CD14-positive monocyte (primary cell): ENCODE measurements at regions not wholly inside any gene's neighbourhood (a gene's known extent, or its start where the extent isn't known, plus 50 kb on each side); places are given as distances from the start of the nearest gene placed in this dataset.

Experiments used
- DNase-seq, 3 donors: peaks; one replicate each; pipeline ENCODE4 v3.0.0-alpha.2; 2011 to 2022
- H2AFZ ChIP-seq: 2 replicates; pipeline ENCODE4 v1.6.0; 2012; ENCODE audit warnings: mild to moderate bottlenecking, low read depth, low read length, inconsistent platforms; ENCODE audit not compliant: insufficient read depth, poor library complexity, severe bottlenecking
- H3K27ac ChIP-seq, 2 donors: 1 replicate in 1 of 2; 2 replicates in 1 of 2; pipeline ENCODE4 v1.5.1; 2012 to 2013; ENCODE audit warnings: low read length in 2 of 2, control low read depth in 1 of 2, inconsistent platforms in 1 of 2, low read depth in 1 of 2, mild to moderate bottlenecking in 1 of 2
- H3K27me3 ChIP-seq, 2 donors: one replicate each; pipeline versions ENCODE4 v1.6.0 to v1.6.1; 2011 to 2013; ENCODE audit warnings: low read length in 2 of 2; ENCODE audit not compliant: control insufficient read depth in 2 of 2, insufficient read depth in 2 of 2
- H3K36me3 ChIP-seq, 2 donors: replicated peaks in 1 of 2; 1 replicate in 1 of 2; 2 replicates in 1 of 2; pipeline versions ENCODE4 v1.5.1 to v1.6.1; 2012 to 2013; ENCODE audit warnings: low read length in 2 of 2, control low read depth in 1 of 2, inconsistent platforms in 1 of 2, mild to moderate bottlenecking in 1 of 2; ENCODE audit not compliant: insufficient read depth in 2 of 2, control insufficient read depth in 1 of 2
- H3K4me1 ChIP-seq, 2 donors: 1 replicate in 1 of 2; 2 replicates in 1 of 2; pipeline versions ENCODE4 v1.5.1 to v1.6.1; 2012 to 2013; ENCODE audit warnings: low read length in 2 of 2, control low read depth in 1 of 2, inconsistent platforms in 1 of 2, mild to moderate bottlenecking in 1 of 2, moderate library complexity in 1 of 2; ENCODE audit not compliant: insufficient read depth in 2 of 2, control insufficient read depth in 1 of 2
- H3K4me2 ChIP-seq: replicated peaks from 2 replicates; pipeline ENCODE3; 2012; ENCODE audit warnings: low read length, moderate library complexity, mild to moderate bottlenecking; ENCODE audit not compliant: poor library complexity, severe bottlenecking; ENCODE audit errors: extremely low read depth
- H3K4me3 ChIP-seq, 3 experiments: fragments of 200-600 bp in 1 of 3; sonication (generic) in 1 of 3; replicated peaks in 1 of 3; 1 replicate in 2 of 3; 2 replicates in 1 of 3; pipeline ENCODE4 v1.5.1; 2011 to 2013; ENCODE audit warnings: low read length in 3 of 3, mild to moderate bottlenecking in 3 of 3, control low read depth in 2 of 3, low read depth in 2 of 3, inconsistent platforms in 1 of 3, moderate library complexity in 1 of 3
- H3K79me2 ChIP-seq: 2 replicates; pipeline ENCODE4 v1.6.0; 2012; ENCODE audit warnings: mild to moderate bottlenecking, control low read depth, inconsistent platforms, low read length, moderate library complexity; ENCODE audit not compliant: insufficient read depth
- H3K9ac ChIP-seq: 2 replicates; pipeline ENCODE4 v1.6.0; 2017; ENCODE audit warnings: low read length, mild to moderate bottlenecking; ENCODE audit not compliant: insufficient read depth, poor library complexity, severe bottlenecking
- H3K9me3 ChIP-seq, 2 donors: replicated peaks in 1 of 2; 1 replicate in 1 of 2; 2 replicates in 1 of 2; pipeline versions ENCODE4 v1.5.1 to v1.6.1; 2012 to 2013; ENCODE audit warnings: low read length in 2 of 2, control low read depth in 1 of 2; ENCODE audit not compliant: control insufficient read depth in 1 of 2, insufficient read depth in 1 of 2
- H4K20me1 ChIP-seq: 2 replicates; pipeline ENCODE4 v1.6.0; 2012; ENCODE audit warnings: mild to moderate bottlenecking, low read length, control low read depth, moderate library complexity; ENCODE audit not compliant: insufficient read depth
- H3K27ac Mint-ChIP-seq, 7 donors: one replicate each; pipeline ENCODE4 v1.8.0; 2020; ENCODE audit warnings: mild to moderate bottlenecking in 7 of 7, mixed read lengths in 7 of 7, moderate library complexity in 6 of 7, inconsistent platforms in 2 of 7
- H3K27me3 Mint-ChIP-seq, 3 donors: one replicate each; pipeline ENCODE4 v1.8.0; 2021 to 2022; ENCODE audit warnings: low read depth in 3 of 3, mild to moderate bottlenecking in 3 of 3, mixed read lengths in 3 of 3, moderate library complexity in 3 of 3, inconsistent platforms in 1 of 3
- H3K36me3 Mint-ChIP-seq, 2 donors: one replicate each; pipeline ENCODE4 v1.8.0; 2020; ENCODE audit warnings: mixed read lengths in 2 of 2, inconsistent platforms in 1 of 2, mild to moderate bottlenecking in 1 of 2
- H3K4me1 Mint-ChIP-seq: one replicate; pipeline ENCODE4 v1.8.0; 2020; ENCODE audit warnings: mild to moderate bottlenecking, mixed read lengths
- H3K4me3 Mint-ChIP-seq, 2 donors: one replicate each; pipeline ENCODE4 v1.8.0; 2020; ENCODE audit warnings: mild to moderate bottlenecking in 2 of 2, mixed read lengths in 2 of 2, moderate library complexity in 1 of 2
- H3K9me3 Mint-ChIP-seq, 7 donors: one replicate each; pipeline ENCODE4 v1.8.0; 2020 to 2022; ENCODE audit warnings: mixed read lengths in 7 of 7, mild to moderate bottlenecking in 6 of 7, moderate library complexity in 6 of 7, inconsistent platforms in 2 of 7
- WGBS: methylation state at CpG from one replicate; pipeline ENCODE4 v1.1.5; 2013; ENCODE audit warnings: missing lambda C conversion rate; ENCODE audit not compliant: insufficient coverage; 5-methylcytosine and 5-hydroxymethylcytosine counted together
- intact Hi-C, 2 donors: fragments of 100-400 bp; cut with micrococcal nuclease; formaldehyde crosslinking; loops; one replicate each; pipeline versions ENCODE4 v1.15.0 to v1.15.1; 2023
- TF ChIP-seq, protein P1 (sequence below): fragments of 200-600 bp; IDR thresholded peaks from one replicate; pipeline ENCODE4 v1.8.0; 2022; ENCODE audit warnings: antibody characterized with exemption, mild to moderate bottlenecking

- Histone ChIP-seq H3K4me1 (peaks cover 10 to 17% of the 10 kb centered on the region in 2 donors), H3K4me2 (no peak overlapping the region), H3K27me3 (no peaks in the 10 kb centered on the region), H3K9me3 (no peaks in the 10 kb centered on the region), H2AFZ (no peak overlapping the region), H3K9ac (no peak overlapping the region), H3K27ac (no peak overlapping the region), H3K4me3 (no peak overlapping the region), H3K79me2 (no peaks in the 10 kb centered on the region), H3K36me3 (no peaks in the 10 kb centered on the region), H4K20me1 (no peaks in the 10 kb centered on the region)
- Mint-ChIP-seq H3K36me3 (no peaks in the 10 kb centered on the region), H3K4me3 (no peak overlapping the region), H3K9me3 (peaks cover 0 to 10% (median 3%) of the 10 kb centered on the region in 7 donors), H3K4me1 (peaks cover 25% of the 10 kb centered on the region), H3K27ac (no peak overlapping the region), H3K27me3 (peaks cover 2 to 32% (median 2%) of the 10 kb centered on the region in 3 donors)
- TF ChIP-seq, protein P1, sequence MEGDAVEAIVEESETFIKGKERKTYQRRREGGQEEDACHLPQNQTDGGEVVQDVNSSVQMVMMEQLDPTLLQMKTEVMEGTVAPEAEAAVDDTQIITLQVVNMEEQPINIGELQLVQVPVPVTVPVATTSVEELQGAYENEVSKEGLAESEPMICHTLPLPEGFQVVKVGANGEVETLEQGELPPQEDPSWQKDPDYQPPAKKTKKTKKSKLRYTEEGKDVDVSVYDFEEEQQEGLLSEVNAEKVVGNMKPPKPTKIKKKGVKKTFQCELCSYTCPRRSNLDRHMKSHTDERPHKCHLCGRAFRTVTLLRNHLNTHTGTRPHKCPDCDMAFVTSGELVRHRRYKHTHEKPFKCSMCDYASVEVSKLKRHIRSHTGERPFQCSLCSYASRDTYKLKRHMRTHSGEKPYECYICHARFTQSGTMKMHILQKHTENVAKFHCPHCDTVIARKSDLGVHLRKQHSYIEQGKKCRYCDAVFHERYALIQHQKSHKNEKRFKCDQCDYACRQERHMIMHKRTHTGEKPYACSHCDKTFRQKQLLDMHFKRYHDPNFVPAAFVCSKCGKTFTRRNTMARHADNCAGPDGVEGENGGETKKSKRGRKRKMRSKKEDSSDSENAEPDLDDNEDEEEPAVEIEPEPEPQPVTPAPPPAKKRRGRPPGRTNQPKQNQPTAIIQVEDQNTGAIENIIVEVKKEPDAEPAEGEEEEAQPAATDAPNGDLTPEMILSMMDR: no peak
- 100% methylated on average over 1 of the region's 11 CpGs for WGBS
- no peak for DNase-seq
- intact Hi-C loops: no loop called here
Observed at GRCh38 chrX:3791449-3791848, 78.0 kb upstream of the PRKX start.

DNA sequence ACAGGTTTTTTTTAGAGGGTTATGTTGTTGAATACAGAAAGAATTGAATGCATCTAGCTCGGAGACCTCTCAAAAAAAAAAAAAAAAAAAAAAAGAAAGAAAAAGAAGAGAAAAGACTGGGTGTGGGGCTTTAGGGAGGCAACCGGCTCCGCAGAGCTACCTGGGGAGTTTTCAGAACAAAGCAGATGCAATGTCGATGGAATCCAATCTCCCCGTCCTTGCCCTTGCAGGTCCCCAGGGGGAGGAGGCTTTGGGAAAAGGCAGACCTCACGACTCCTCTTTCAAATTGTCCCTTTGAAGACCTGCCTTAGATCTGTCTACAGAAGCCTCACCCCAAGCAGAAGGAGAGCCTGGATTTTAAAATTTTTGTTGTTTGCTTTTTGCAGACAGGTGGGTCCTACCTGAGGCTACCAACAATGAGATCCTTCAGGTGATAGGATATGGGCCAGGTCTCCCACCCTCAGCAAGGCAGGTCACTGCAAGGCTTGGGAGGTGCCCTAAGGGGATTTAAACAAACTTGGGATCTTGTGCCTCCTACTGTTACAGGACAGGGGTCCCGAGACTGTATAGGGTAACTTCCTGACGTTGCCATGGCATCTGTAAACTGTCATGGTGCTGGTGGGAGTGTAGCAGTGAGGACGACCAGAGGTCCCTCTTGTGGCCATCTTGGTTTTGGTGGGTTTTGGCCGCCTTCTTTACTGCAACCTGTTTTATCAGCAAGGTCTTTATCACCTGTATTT lies 75.2 kb upstream of the PRKX start:
- DNase-seq: no peak
- Histone ChIP-seq H3K36me3 (no peaks in the 10 kb centered on the region), H3K4me3 (no peak overlapping the region), H3K79me2 (no peaks in the 10 kb centered on the region), H2AFZ (no peak overlapping the region), H3K4me1 (peaks cover 0 to 3% of the 10 kb centered on the region in 2 donors), H3K27me3 (no peaks in the 10 kb centered on the region), H3K27ac (no peak overlapping the region), H3K9ac (no peak overlapping the region), H3K9me3 (no peaks in the 10 kb centered on the region), H3K4me2 (no peak overlapping the region), H4K20me1 (no peaks in the 10 kb centered on the region)
- Mint-ChIP-seq H3K4me3 (no peak overlapping the region), H3K27ac (peak overlapping the region in 2 of 7 donors; percentile 25 to 26), H3K36me3 (peaks cover 0 to 3% of the 10 kb centered on the region in 2 donors), H3K27me3 (peaks cover 2 to 32% (median 2%) of the 10 kb centered on the region in 3 donors), H3K4me1 (peaks cover 16% of the 10 kb centered on the region), H3K9me3 (peaks cover 1 to 12% (median 7%) of the 10 kb centered on the region in 7 donors)
- intact Hi-C loops: no loop called here
- TF ChIP-seq, protein P1: no peak
- WGBS: 40% methylated on average over 5 of the region's 10 CpGs
